Ishikawa (cell line): ENCODE measurements at regions not wholly inside any gene's neighbourhood (a gene's known extent, or its start where the extent isn't known, plus 50 kb on each side); places are given as distances from the start of the nearest gene placed in this dataset.

Source experiments
- CEBPB ChIP-seq: IDR thresholded peaks from 2 replicates; pipeline ENCODE4 v1.6.1; 2012
- CREB1 ChIP-seq: IDR thresholded peaks from 2 replicates; pipeline ENCODE4 v1.6.1; 2012; ENCODE audit warnings: low read depth
- EGR1 ChIP-seq: IDR thresholded peaks from 2 replicates; pipeline ENCODE4 v1.6.1; 2012
- EP300 ChIP-seq: IDR thresholded peaks from 2 replicates; pipeline ENCODE4 v1.6.1; 2012; ENCODE audit warnings: borderline replicate concordance
- FOXM1 ChIP-seq: IDR thresholded peaks from 2 replicates; pipeline ENCODE4 v1.6.1; 2012; ENCODE audit warnings: low read depth, borderline replicate concordance
- RAD21 ChIP-seq: IDR thresholded peaks from 2 replicates; pipeline ENCODE4 v1.6.1; 2012; ENCODE audit warnings: low read depth
- TAF1 ChIP-seq: IDR thresholded peaks from 2 replicates; pipeline ENCODE4 v1.6.1; 2012; ENCODE audit warnings: low read depth, mild to moderate bottlenecking
- TCF12 ChIP-seq: IDR thresholded peaks from 2 replicates; pipeline ENCODE4 v1.6.1; 2012; ENCODE audit warnings: low read depth
- TEAD4 ChIP-seq: IDR thresholded peaks from 2 replicates; pipeline ENCODE4 v1.6.1; 2012
- YY1 ChIP-seq: IDR thresholded peaks from 2 replicates; pipeline ENCODE4 v1.6.1; 2012; ENCODE audit warnings: low read depth
- ZBTB7A ChIP-seq: IDR thresholded peaks from 2 replicates; pipeline ENCODE4 v1.6.1; 2012; ENCODE audit warnings: low read depth
- TF ChIP-seq, protein P1 (sequence below): IDR thresholded peaks from 2 replicates; pipeline ENCODE4 v1.6.1; 2012; ENCODE audit warnings: low read depth, mild to moderate bottlenecking
- TF ChIP-seq, protein P2 (sequence below): IDR thresholded peaks from 2 replicates; pipeline ENCODE4 v1.6.1; 2012

DNA sequence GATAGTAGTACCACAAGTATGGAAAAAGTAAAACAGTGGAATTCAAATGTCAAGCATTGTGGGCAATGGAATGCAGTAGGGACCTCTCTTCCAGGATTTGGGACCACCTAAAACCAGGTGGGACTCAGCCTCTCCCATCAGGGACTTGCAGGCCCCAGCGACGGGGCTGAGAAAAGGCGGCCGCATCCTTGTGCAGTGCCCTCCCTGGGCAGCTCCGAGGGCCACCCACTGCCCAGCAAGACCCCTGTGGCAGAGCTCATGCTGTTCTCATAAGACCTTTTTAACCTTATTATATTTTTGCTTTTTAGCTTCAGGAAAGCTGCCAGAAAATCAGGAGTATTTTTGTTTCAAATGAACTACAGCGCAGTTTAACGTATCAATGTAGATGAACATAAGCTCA, 142.6 kb upstream of the RPS6KA2 start:
- no peak for TF ChIP-seq RAD21
- no peak for TF ChIP-seq TAF1
- TF ChIP-seq, protein P1, sequence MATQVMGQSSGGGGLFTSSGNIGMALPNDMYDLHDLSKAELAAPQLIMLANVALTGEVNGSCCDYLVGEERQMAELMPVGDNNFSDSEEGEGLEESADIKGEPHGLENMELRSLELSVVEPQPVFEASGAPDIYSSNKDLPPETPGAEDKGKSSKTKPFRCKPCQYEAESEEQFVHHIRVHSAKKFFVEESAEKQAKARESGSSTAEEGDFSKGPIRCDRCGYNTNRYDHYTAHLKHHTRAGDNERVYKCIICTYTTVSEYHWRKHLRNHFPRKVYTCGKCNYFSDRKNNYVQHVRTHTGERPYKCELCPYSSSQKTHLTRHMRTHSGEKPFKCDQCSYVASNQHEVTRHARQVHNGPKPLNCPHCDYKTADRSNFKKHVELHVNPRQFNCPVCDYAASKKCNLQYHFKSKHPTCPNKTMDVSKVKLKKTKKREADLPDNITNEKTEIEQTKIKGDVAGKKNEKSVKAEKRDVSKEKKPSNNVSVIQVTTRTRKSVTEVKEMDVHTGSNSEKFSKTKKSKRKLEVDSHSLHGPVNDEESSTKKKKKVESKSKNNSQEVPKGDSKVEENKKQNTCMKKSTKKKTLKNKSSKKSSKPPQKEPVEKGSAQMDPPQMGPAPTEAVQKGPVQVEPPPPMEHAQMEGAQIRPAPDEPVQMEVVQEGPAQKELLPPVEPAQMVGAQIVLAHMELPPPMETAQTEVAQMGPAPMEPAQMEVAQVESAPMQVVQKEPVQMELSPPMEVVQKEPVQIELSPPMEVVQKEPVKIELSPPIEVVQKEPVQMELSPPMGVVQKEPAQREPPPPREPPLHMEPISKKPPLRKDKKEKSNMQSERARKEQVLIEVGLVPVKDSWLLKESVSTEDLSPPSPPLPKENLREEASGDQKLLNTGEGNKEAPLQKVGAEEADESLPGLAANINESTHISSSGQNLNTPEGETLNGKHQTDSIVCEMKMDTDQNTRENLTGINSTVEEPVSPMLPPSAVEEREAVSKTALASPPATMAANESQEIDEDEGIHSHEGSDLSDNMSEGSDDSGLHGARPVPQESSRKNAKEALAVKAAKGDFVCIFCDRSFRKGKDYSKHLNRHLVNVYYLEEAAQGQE = no peak
- no peak for TF ChIP-seq ZBTB7A
- TF ChIP-seq EGR1 = no peak
- no peak for TF ChIP-seq YY1
- no peak for TF ChIP-seq EP300
- TF ChIP-seq CREB1 = no peak
- no peak for TF ChIP-seq FOXM1
- TF ChIP-seq CEBPB = no peak
- no peak for TF ChIP-seq TCF12
- TF ChIP-seq, protein P2, sequence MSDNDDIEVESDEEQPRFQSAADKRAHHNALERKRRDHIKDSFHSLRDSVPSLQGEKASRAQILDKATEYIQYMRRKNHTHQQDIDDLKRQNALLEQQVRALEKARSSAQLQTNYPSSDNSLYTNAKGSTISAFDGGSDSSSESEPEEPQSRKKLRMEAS = no peak
- no peak for TF ChIP-seq TEAD4
